HEK293 (cell line): ENCODE measurements at regions not wholly inside any gene's neighbourhood (a gene's known extent, or its start where the extent isn't known, plus 50 kb on each side); places are given as distances from the start of the nearest gene placed in this dataset.

Source experiments
- CTCF ChIA-PET: fragments of 350-600 bp; formaldehyde crosslinking; extraction: SDS; loops from one replicate; lab custom pipeline; 2021; ENCODE audit warnings: antibody characterized with exemption; lab: Yijun Ruan, JAX
- POLR2A ChIA-PET: fragments of 300-600 bp; formaldehyde crosslinking; extraction: SDS; loops from one replicate; lab custom pipeline; 2020; ENCODE audit warnings: antibody characterized with exemption, inconsistent platforms; lab: Yijun Ruan, JAX
- H3K27ac ChIP-seq: fragments of 200-500 bp; sonication (Bioruptor generic); 2 replicates; pipeline ENCODE4 v1.5.1; 2014; ENCODE audit warnings: low read depth, low read length, control low read depth, inconsistent platforms; ENCODE audit errors: extremely low read depth
- H3K36me3 ChIP-seq, 2 experiments: fragments of 200-500 bp in 1 of 2; sonication (Bioruptor generic) in 1 of 2; 1 replicate in 1 of 2; 2 replicates in 1 of 2; pipeline ENCODE4 v1.5.1; 2014 to 2017; ENCODE audit warnings: inconsistent platforms in 2 of 2, low read length in 2 of 2; ENCODE audit not compliant: control insufficient read depth in 2 of 2, insufficient read depth in 1 of 2
- H3K4me1 ChIP-seq: fragments of 200-500 bp; sonication (Bioruptor generic); 2 replicates; pipeline ENCODE4 v1.5.1; 2014; ENCODE audit warnings: mild to moderate bottlenecking, low read length, inconsistent platforms; ENCODE audit not compliant: control insufficient read depth, insufficient read depth
- H3K4me3 ChIP-seq: 2 replicates; pipeline ENCODE4 v1.5.1; 2011; ENCODE audit warnings: low read depth, mild to moderate bottlenecking, control low read depth, low read length, moderate library complexity
- H3K9me3 ChIP-seq: fragments of 200-500 bp; sonication (Bioruptor generic); 2 replicates; pipeline ENCODE4 v1.5.1; 2014; ENCODE audit warnings: low read depth, low read length, inconsistent platforms; ENCODE audit not compliant: control insufficient read depth, insufficient read depth
- GLIS1 ChIP-seq: fragments of 450-650 bp; formaldehyde crosslinking; IDR thresholded peaks from 2 replicates; pipeline ENCODE4 v1.5.1; 2016; ENCODE audit warnings: missing biosample characterization, missing genetic modification characterization
- OSR2 ChIP-seq: fragments of 450-650 bp; formaldehyde crosslinking; IDR thresholded peaks from 2 replicates; pipeline ENCODE4 v1.5.1; 2016; ENCODE audit warnings: missing biosample characterization, missing genetic modification characterization
- RBAK ChIP-seq: fragments of 450-650 bp; formaldehyde crosslinking; IDR thresholded peaks from 2 replicates; pipeline ENCODE4 v1.5.1; 2016; ENCODE audit warnings: missing biosample characterization, missing genetic modification characterization
- ZNF112 ChIP-seq: fragments of 450-650 bp; formaldehyde crosslinking; IDR thresholded peaks from 2 replicates; pipeline ENCODE4 v1.5.0; 2017; ENCODE audit warnings: missing biosample characterization, missing genetic modification characterization
- ZNF155 ChIP-seq: fragments of 450-650 bp; formaldehyde crosslinking; IDR thresholded peaks from 2 replicates; pipeline ENCODE4 v1.5.1; 2016; ENCODE audit warnings: missing biosample characterization, missing genetic modification characterization
- ZNF157 ChIP-seq: fragments of 450-650 bp; formaldehyde crosslinking; IDR thresholded peaks from 2 replicates; pipeline ENCODE4 v1.5.1; 2016; ENCODE audit warnings: missing biosample characterization, missing genetic modification characterization
- ZNF169 ChIP-seq: fragments of 450-650 bp; formaldehyde crosslinking; IDR thresholded peaks from 2 replicates; pipeline ENCODE4 v1.5.1; 2016; ENCODE audit warnings: missing biosample characterization, missing genetic modification characterization
- ZNF175 ChIP-seq: fragments of 450-650 bp; formaldehyde crosslinking; IDR thresholded peaks from 2 replicates; pipeline ENCODE4 v1.5.1; 2016; ENCODE audit warnings: missing biosample characterization, missing genetic modification characterization
- ZNF214 ChIP-seq: fragments of 450-650 bp; formaldehyde crosslinking; IDR thresholded peaks from 2 replicates; pipeline ENCODE4 v1.5.1; 2017; ENCODE audit warnings: missing biosample characterization, mild to moderate bottlenecking, missing genetic modification characterization, borderline replicate concordance
- ZNF239 ChIP-seq: fragments of 450-650 bp; formaldehyde crosslinking; IDR thresholded peaks from 2 replicates; pipeline ENCODE4 v1.5.1; 2016; ENCODE audit warnings: missing biosample characterization, missing genetic modification characterization
- ZNF354C ChIP-seq: fragments of 450-650 bp; formaldehyde crosslinking; IDR thresholded peaks from 2 replicates; pipeline ENCODE4 v1.5.1; 2016; ENCODE audit warnings: missing biosample characterization, missing genetic modification characterization, low read depth, borderline replicate concordance
- ZNF416 ChIP-seq: fragments of 450-650 bp; formaldehyde crosslinking; IDR thresholded peaks from 2 replicates; pipeline ENCODE4 v1.5.1; 2016; ENCODE audit warnings: missing biosample characterization, missing genetic modification characterization
- ZNF501 ChIP-seq: fragments of 450-650 bp; formaldehyde crosslinking; IDR thresholded peaks from 2 replicates; pipeline ENCODE4 v1.5.1; 2016; ENCODE audit warnings: missing biosample characterization, missing genetic modification characterization
- ZNF624 ChIP-seq: fragments of 450-650 bp; formaldehyde crosslinking; IDR thresholded peaks from 2 replicates; pipeline ENCODE4 v1.5.1; 2017; ENCODE audit warnings: missing biosample characterization, missing genetic modification characterization
- ZNF670 ChIP-seq: fragments of 450-650 bp; formaldehyde crosslinking; IDR thresholded peaks from 2 replicates; pipeline ENCODE4 v1.5.1; 2016; ENCODE audit warnings: missing biosample characterization, missing genetic modification characterization, low read depth
- ZNF776 ChIP-seq: fragments of 450-650 bp; formaldehyde crosslinking; IDR thresholded peaks from 2 replicates; pipeline ENCODE4 v1.5.0; 2017; ENCODE audit warnings: missing biosample characterization, missing genetic modification characterization, borderline replicate concordance
- ZNF791 ChIP-seq: fragments of 450-650 bp; formaldehyde crosslinking; IDR thresholded peaks from 2 replicates; pipeline ENCODE4 v1.5.1; 2016; ENCODE audit warnings: missing biosample characterization, missing genetic modification characterization
- ZNF837 ChIP-seq: fragments of 450-650 bp; formaldehyde crosslinking; IDR thresholded peaks from 2 replicates; pipeline ENCODE4 v1.5.1; 2016; ENCODE audit warnings: missing biosample characterization, missing genetic modification characterization
- ZXDB ChIP-seq: fragments of 450-650 bp; formaldehyde crosslinking; IDR thresholded peaks from 2 replicates; pipeline ENCODE4 v1.5.1; 2016; ENCODE audit warnings: missing biosample characterization, missing genetic modification characterization
- TF ChIP-seq, protein P1 (sequence below): fragments of 450-650 bp; formaldehyde crosslinking; IDR thresholded peaks from 2 replicates; pipeline ENCODE4 v1.5.1; 2016; ENCODE audit warnings: missing biosample characterization, missing genetic modification characterization, low read depth
- TF ChIP-seq, protein P2 (sequence below): fragments of 450-650 bp; formaldehyde crosslinking; IDR thresholded peaks from 2 replicates; pipeline ENCODE4 v1.5.1; 2016; ENCODE audit warnings: missing biosample characterization, missing genetic modification characterization
- TF ChIP-seq, protein P3 (sequence below): fragments of 450-650 bp; formaldehyde crosslinking; IDR thresholded peaks from 2 replicates; pipeline ENCODE4 v1.5.1; 2016; ENCODE audit warnings: missing biosample characterization, missing genetic modification characterization
- TF ChIP-seq, protein P4 (sequence below): fragments of 450-650 bp; formaldehyde crosslinking; IDR thresholded peaks from 2 replicates; pipeline ENCODE4 v1.5.1; 2017; ENCODE audit warnings: missing biosample characterization, mild to moderate bottlenecking, missing genetic modification characterization, moderate library complexity
- TF ChIP-seq, protein P5 (sequence below): fragments of 450-650 bp; formaldehyde crosslinking; IDR thresholded peaks from 2 replicates; pipeline ENCODE4 v1.5.1; 2016; ENCODE audit warnings: missing biosample characterization, missing genetic modification characterization

DNA sequence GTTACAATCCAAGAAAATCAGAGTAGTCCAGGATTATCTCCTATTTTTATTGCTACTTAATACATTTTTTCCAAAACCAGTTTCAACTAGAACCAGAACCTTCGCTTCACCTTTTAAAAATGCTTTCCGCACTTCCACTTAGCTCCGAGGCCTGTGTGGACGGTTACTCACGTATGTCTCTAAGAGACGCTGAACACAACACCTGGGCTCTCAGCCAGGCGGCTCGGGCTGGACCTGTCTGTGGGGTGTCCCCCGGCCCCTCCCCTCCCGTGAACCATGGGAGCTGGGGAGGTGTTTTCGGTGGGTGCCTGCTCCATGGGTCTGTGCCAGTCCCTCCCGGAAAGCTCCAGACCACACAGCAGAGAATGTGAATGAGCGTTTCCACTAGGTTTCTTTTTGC lies 223.8 kb downstream of the GLI2 start:
- Histone ChIP-seq H3K4me3 (no peak overlapping the region), H3K36me3 (peaks cover 0 to 7% of the 10 kb centered on the region in 2 experiments; a peak in 1 of 3 replicates), H3K27ac (no peak overlapping the region), H3K4me1 (no peaks in the 10 kb centered on the region), H3K9me3 (no peaks in the 10 kb centered on the region)
- ChIA-PET CTCF (interaction anchor here (0.6 to 1.7 kb wide), 5 partner anchors 11 to 478 kb away, joined by 3 to 12 read pairs (median 4); no protein-coding TSS in a partner anchor), POLR2A (no interaction called here)
- TF ChIP-seq ZNF501 (no peak), GLIS1 (tag by site-specific recombination) (no peak), ZNF776 (no peak), ZNF175 (no peak), ZNF155 (tag by site-specific recombination) (no peak), ZNF354C (tag by site-specific recombination) (no peak)
- TF ChIP-seq, protein P1, sequence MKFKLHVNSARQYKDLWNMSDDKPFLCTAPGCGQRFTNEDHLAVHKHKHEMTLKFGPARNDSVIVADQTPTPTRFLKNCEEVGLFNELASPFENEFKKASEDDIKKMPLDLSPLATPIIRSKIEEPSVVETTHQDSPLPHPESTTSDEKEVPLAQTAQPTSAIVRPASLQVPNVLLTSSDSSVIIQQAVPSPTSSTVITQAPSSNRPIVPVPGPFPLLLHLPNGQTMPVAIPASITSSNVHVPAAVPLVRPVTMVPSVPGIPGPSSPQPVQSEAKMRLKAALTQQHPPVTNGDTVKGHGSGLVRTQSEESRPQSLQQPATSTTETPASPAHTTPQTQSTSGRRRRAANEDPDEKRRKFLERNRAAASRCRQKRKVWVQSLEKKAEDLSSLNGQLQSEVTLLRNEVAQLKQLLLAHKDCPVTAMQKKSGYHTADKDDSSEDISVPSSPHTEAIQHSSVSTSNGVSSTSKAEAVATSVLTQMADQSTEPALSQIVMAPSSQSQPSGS (tag by site-specific recombination): no peak
- TF ChIP-seq, protein P2, sequence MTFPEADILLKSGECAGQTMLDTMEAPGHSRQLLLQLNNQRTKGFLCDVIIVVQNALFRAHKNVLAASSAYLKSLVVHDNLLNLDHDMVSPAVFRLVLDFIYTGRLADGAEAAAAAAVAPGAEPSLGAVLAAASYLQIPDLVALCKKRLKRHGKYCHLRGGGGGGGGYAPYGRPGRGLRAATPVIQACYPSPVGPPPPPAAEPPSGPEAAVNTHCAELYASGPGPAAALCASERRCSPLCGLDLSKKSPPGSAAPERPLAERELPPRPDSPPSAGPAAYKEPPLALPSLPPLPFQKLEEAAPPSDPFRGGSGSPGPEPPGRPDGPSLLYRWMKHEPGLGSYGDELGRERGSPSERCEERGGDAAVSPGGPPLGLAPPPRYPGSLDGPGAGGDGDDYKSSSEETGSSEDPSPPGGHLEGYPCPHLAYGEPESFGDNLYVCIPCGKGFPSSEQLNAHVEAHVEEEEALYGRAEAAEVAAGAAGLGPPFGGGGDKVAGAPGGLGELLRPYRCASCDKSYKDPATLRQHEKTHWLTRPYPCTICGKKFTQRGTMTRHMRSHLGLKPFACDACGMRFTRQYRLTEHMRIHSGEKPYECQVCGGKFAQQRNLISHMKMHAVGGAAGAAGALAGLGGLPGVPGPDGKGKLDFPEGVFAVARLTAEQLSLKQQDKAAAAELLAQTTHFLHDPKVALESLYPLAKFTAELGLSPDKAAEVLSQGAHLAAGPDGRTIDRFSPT (tag by site-specific recombination): no peak

DNA sequence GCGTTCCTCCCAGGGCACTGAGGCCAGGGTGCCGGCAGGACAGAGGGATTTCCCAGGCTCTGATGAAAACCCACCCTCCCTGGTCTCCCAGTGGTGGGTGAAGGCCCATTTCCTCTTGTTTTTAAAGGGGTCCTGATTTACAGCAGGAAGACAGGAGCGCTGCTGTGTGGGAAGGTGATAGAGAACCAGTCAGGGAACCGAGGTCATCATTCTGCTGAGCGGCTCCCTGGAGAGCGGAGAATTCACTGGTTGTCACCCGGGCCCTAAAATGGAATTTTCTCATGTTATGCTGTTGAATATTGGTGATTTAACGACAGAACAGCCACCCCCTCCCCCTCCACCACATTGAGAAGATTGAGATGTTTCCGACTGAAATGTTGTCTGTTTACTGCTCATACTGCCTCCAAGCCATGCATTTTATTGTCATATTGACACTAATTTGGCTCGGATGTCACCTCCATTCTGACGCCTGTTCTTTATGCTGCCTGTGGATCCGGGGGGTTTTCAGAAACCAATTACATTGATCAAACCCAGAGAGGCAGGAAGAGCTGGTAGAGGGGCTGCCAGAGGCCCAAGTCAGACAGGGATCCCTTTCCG lies 225.2 kb downstream of the GLI2 start:
- Histone ChIP-seq H3K27ac (no peak overlapping the region), H3K9me3 (no peaks in the 10 kb centered on the region), H3K36me3 (peaks cover 0 to 11% of the 10 kb centered on the region in 2 experiments; a peak in 1 of 3 replicates), H3K4me3 (no peak overlapping the region), H3K4me1 (no peaks in the 10 kb centered on the region)
- POLR2A ChIA-PET: no interaction called here
- CTCF ChIA-PET: interaction anchor here (0.6 kb wide), 1 partner anchor 124 kb away, joined by 3 read pairs; no protein-coding TSS in a partner anchor
- TF ChIP-seq, protein P3, sequence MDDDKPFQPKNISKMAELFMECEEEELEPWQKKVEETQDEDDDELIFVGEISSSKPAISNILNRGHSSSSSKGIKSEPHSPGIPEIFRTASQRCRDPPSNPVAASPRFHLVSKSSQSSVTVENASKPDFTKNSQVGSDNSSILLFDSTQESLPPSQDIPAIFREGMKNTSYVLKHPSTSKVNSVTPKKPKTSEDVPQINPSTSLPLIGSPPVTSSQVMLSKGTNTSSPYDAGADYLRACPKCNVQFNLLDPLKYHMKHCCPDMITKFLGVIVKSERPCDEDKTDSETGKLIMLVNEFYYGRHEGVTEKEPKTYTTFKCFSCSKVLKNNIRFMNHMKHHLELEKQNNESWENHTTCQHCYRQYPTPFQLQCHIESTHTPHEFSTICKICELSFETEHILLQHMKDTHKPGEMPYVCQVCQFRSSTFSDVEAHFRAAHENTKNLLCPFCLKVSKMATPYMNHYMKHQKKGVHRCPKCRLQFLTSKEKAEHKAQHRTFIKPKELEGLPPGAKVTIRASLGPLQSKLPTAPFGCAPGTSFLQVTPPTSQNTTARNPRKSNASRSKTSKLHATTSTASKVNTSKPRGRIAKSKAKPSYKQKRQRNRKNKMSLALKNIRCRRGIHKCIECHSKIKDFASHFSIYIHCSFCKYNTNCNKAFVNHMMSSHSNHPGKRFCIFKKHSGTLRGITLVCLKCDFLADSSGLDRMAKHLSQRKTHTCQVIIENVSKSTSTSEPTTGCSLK: no peak
- TF ChIP-seq ZNF837 (no peak), RBAK (tag by site-specific recombination) (no peak)

DNA sequence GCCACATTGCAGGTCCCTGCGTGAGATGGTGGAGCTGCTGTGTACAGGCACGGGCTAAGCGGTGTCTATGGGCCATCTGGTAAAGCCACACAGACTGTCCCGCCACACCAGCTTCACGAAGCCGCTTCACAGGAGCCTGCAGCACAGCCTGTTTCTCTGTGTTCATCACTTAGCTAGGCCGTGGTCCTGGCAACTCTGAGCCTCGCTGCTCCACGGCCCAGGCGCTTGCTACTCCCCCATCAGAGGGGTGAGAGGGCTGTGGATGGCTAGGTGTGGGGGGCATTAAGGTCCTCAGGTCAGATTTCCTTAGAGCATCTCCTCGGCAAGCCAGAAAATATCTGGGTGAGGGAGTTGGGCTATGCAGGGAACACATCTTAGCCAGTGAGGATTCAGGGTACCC lies 225.7 kb downstream of the GLI2 start:
- Histone ChIP-seq H3K4me1 (no peaks in the 10 kb centered on the region), H3K36me3 (peaks cover 0 to 11% of the 10 kb centered on the region in 2 experiments; a peak in 1 of 3 replicates), H3K9me3 (no peaks in the 10 kb centered on the region), H3K27ac (no peak overlapping the region), H3K4me3 (no peak overlapping the region)
- POLR2A ChIA-PET: no interaction called here
- TF ChIP-seq ZNF214 (tag by site-specific recombination) (no peak), ZNF169 (tag by site-specific recombination) (no peak), ZNF416 (no peak), OSR2 (tag by site-specific recombination) (no peak), ZNF112 (tag by site-specific recombination) (no peak), ZNF157 (tag by site-specific recombination) (no peak), ZNF239 (no peak), ZNF670 (tag by site-specific recombination) (no peak), ZXDB (no peak), ZNF624 (no peak), ZNF791 (tag by site-specific recombination) (no peak)
- TF ChIP-seq, protein P4, sequence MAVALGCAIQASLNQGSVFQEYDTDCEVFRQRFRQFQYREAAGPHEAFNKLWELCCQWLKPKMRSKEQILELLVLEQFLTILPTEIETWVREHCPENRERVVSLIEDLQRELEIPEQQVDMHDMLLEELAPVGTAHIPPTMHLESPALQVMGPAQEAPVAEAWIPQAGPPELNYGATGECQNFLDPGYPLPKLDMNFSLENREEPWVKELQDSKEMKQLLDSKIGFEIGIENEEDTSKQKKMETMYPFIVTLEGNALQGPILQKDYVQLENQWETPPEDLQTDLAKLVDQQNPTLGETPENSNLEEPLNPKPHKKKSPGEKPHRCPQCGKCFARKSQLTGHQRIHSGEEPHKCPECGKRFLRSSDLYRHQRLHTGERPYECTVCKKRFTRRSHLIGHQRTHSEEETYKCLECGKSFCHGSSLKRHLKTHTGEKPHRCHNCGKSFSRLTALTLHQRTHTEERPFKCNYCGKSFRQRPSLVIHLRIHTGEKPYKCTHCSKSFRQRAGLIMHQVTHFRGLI (tag by site-specific recombination): no peak
- TF ChIP-seq, protein P5, sequence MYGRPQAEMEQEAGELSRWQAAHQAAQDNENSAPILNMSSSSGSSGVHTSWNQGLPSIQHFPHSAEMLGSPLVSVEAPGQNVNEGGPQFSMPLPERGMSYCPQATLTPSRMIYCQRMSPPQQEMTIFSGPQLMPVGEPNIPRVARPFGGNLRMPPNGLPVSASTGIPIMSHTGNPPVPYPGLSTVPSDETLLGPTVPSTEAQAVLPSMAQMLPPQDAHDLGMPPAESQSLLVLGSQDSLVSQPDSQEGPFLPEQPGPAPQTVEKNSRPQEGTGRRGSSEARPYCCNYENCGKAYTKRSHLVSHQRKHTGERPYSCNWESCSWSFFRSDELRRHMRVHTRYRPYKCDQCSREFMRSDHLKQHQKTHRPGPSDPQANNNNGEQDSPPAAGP (tag by site-specific recombination): no peak
- CTCF ChIA-PET: interaction anchor here (0.6 kb wide), 1 partner anchor 124 kb away, joined by 3 read pairs; no protein-coding TSS in a partner anchor
